H9 (cell line): ENCODE measurements at regions not wholly inside any gene's neighbourhood (a gene's known extent, or its start where the extent isn't known, plus 50 kb on each side); places are given as distances from the start of the nearest gene placed in this dataset.

Experiments used
- DNase-seq: peaks from one replicate; pipeline ENCODE4 v3.0.0-alpha.2; 2017
- H2AFZ ChIP-seq: one replicate; pipeline ENCODE4 v1.6.1; 2013; ENCODE audit warnings: mild to moderate bottlenecking, low read length, control low read depth, moderate library complexity
- H2AK5ac ChIP-seq: 2 replicates; pipeline ENCODE4 v1.6.1; 2013; ENCODE audit warnings: low read length, control low read depth, mixed read lengths; ENCODE audit not compliant: insufficient read length
- H2BK120ac ChIP-seq: one replicate; pipeline ENCODE4 v1.6.1; 2013; ENCODE audit warnings: low read depth, mild to moderate bottlenecking, low read length, control low read depth, inconsistent platforms; ENCODE audit not compliant: poor library complexity, severe bottlenecking
- H2BK12ac ChIP-seq: 2 replicates; pipeline ENCODE4 v1.6.1; 2013; ENCODE audit warnings: low read length, control low read depth, mixed read lengths, low read depth; ENCODE audit not compliant: insufficient read length
- H2BK15ac ChIP-seq: 2 replicates; pipeline ENCODE4 v1.6.1; 2013; ENCODE audit warnings: low read depth, low read length, control low read depth
- H2BK20ac ChIP-seq: one replicate; pipeline ENCODE4 v1.6.1; 2013; ENCODE audit warnings: low read depth, mild to moderate bottlenecking, low read length, control low read depth, inconsistent platforms; ENCODE audit not compliant: poor library complexity, severe bottlenecking
- H2BK5ac ChIP-seq: 2 replicates; pipeline ENCODE4 v1.6.1; 2013; ENCODE audit warnings: low read length, control low read depth, mixed read lengths; ENCODE audit not compliant: insufficient read length
- H3K14ac ChIP-seq: 2 replicates; pipeline ENCODE4 v1.6.1; 2013; ENCODE audit warnings: low read length, control low read depth; ENCODE audit not compliant: insufficient read depth
- H3K18ac ChIP-seq: 2 replicates; pipeline ENCODE4 v1.6.1; 2013; ENCODE audit warnings: low read depth, mild to moderate bottlenecking, mixed read lengths, low read length, control low read depth; ENCODE audit not compliant: insufficient read length
- H3K23ac ChIP-seq: 2 replicates; pipeline ENCODE4 v1.6.1; 2013; ENCODE audit warnings: low read length, control low read depth, mixed read lengths, low read depth; ENCODE audit not compliant: insufficient read length
- H3K23me2 ChIP-seq: 2 replicates; pipeline ENCODE4 v1.6.1; 2013; ENCODE audit warnings: low read depth, mild to moderate bottlenecking, mixed read lengths, low read length, control low read depth; ENCODE audit not compliant: insufficient read length, poor library complexity, severe bottlenecking
- H3K27ac ChIP-seq: 2 replicates; pipeline ENCODE4 v1.5.1; 2013; ENCODE audit warnings: low read length, control low read depth, mixed read lengths, low read depth; ENCODE audit not compliant: insufficient read length
- H3K27me3 ChIP-seq: 2 replicates; pipeline ENCODE4 v1.6.1; 2013; ENCODE audit warnings: low read length, control low read depth, inconsistent platforms; ENCODE audit not compliant: insufficient read depth
- H3K4ac ChIP-seq: 2 replicates; pipeline ENCODE4 v1.6.1; 2013; ENCODE audit warnings: low read depth, mild to moderate bottlenecking, control low read depth, inconsistent platforms, low read length, moderate library complexity
- H3K4me1 ChIP-seq: 2 replicates; pipeline ENCODE4 v1.6.1; 2013; ENCODE audit warnings: low read length, control low read depth, inconsistent platforms; ENCODE audit not compliant: insufficient read depth
- H3K4me2 ChIP-seq: 2 replicates; pipeline ENCODE4 v1.6.1; 2013; ENCODE audit warnings: low read length, control low read depth, mixed read lengths; ENCODE audit not compliant: insufficient read length, insufficient read depth
- H3K56ac ChIP-seq: 2 replicates; pipeline ENCODE4 v1.6.1; 2013; ENCODE audit warnings: low read depth, mild to moderate bottlenecking, mixed read lengths, low read length, control low read depth; ENCODE audit not compliant: insufficient read length
- H3K79me1 ChIP-seq: 2 replicates; pipeline ENCODE4 v1.6.1; 2013; ENCODE audit warnings: low read depth, mild to moderate bottlenecking, moderate library complexity, low read length, control low read depth, inconsistent platforms; ENCODE audit not compliant: insufficient read depth, poor library complexity, severe bottlenecking
- H3K79me2 ChIP-seq: 2 replicates; pipeline ENCODE4 v1.6.1; 2013; ENCODE audit warnings: low read length, control low read depth, inconsistent platforms; ENCODE audit not compliant: insufficient read depth
- H3K9ac ChIP-seq: 2 replicates; pipeline ENCODE4 v1.6.1; 2013; ENCODE audit warnings: low read length, control low read depth, mixed read lengths; ENCODE audit not compliant: insufficient read length; ENCODE audit errors: extremely low read depth
- H3K9me3 ChIP-seq: one replicate; pipeline ENCODE4 v1.6.1; 2013; ENCODE audit warnings: low read depth, low read length, inconsistent platforms; ENCODE audit not compliant: control insufficient read depth
- H3T11ph ChIP-seq: one replicate; pipeline ENCODE4 v1.6.1; 2013; ENCODE audit warnings: mild to moderate bottlenecking, low read length, control low read depth, inconsistent platforms
- H4K20me1 ChIP-seq: one replicate; pipeline ENCODE4 v1.6.1; 2013; ENCODE audit not compliant: control insufficient read depth, insufficient read length, insufficient read depth
- H4K5ac ChIP-seq: 2 replicates; pipeline ENCODE4 v1.6.1; 2013; ENCODE audit warnings: low read depth, mild to moderate bottlenecking, mixed read lengths, low read length, control low read depth; ENCODE audit not compliant: insufficient read length
- H4K8ac ChIP-seq: replicated peaks from 2 replicates; pipeline ENCODE4 v1.6.1; 2013; ENCODE audit warnings: low read length, control low read depth, mixed read lengths, low read depth; ENCODE audit not compliant: insufficient read length
- H4K91ac ChIP-seq: 2 replicates; pipeline ENCODE4 v1.6.1; 2013; ENCODE audit warnings: low read depth, mild to moderate bottlenecking, moderate library complexity, mixed read lengths, low read length, control low read depth; ENCODE audit not compliant: insufficient read length
- H3K27ac Mint-ChIP-seq, 3 experiments: 2 replicates in 2 of 3; 3 replicates in 1 of 3; pipeline ENCODE4 v1.8.0; 2020 to 2021; ENCODE audit warnings: mixed read lengths in 3 of 3, mild to moderate bottlenecking in 1 of 3, moderate library complexity in 1 of 3
- H3K27me3 Mint-ChIP-seq: 2 replicates; pipeline ENCODE4 v1.8.0; 2021; ENCODE audit warnings: low read depth, mild to moderate bottlenecking, moderate library complexity, mixed read lengths
- H3K36me3 Mint-ChIP-seq, 3 experiments: 2 replicates in 2 of 3; 3 replicates in 1 of 3; pipeline ENCODE4 v1.8.0; 2020 to 2021; ENCODE audit warnings: low read depth in 3 of 3, mixed read lengths in 3 of 3; ENCODE audit not compliant: insufficient read depth in 1 of 3
- H3K4me1 Mint-ChIP-seq, 2 experiments: 2 replicates each; pipeline ENCODE4 v1.8.0; 2020; ENCODE audit warnings: mixed read lengths in 2 of 2
- H3K4me3 Mint-ChIP-seq, 2 experiments: 2 replicates in 1 of 2; 3 replicates in 1 of 2; pipeline ENCODE4 v1.8.0; 2020 to 2021; ENCODE audit warnings: mild to moderate bottlenecking in 2 of 2, mixed read lengths in 2 of 2, moderate library complexity in 1 of 2
- H3K9me3 Mint-ChIP-seq, 2 experiments: 2 replicates in 1 of 2; 3 replicates in 1 of 2; pipeline ENCODE4 v1.8.0; 2020; ENCODE audit warnings: mild to moderate bottlenecking in 2 of 2, mixed read lengths in 2 of 2, moderate library complexity in 1 of 2
- CTCF ChIP-seq: fragments of 200-600 bp; sonication (generic); conservative IDR thresholded peaks from 3 replicates; pipeline ENCODE4 v1.8.0; 2021; ENCODE audit warnings: antibody characterized with exemption, mild to moderate bottlenecking
- WGBS: extraction: QIAGEN DNeasy Blood & Tissue Kit; methylation state at CpG from one replicate; pipeline ENCODE4 v1.1.7; 2013; ENCODE audit warnings: missing lambda C conversion rate, low lambda C conversion rate, mixed read lengths; ENCODE audit not compliant: insufficient read length; ENCODE audit errors: extremely low coverage; 5-methylcytosine and 5-hydroxymethylcytosine counted together

GRCh38 chr13:40337651-40338050 lies 328.8 kb downstream of the FOXO1 start:
- Histone ChIP-seq H2BK20ac (no peak overlapping the region), H3K27me3 (no peaks in the 10 kb centered on the region), H3K14ac (no peak overlapping the region), H4K5ac (no peak overlapping the region), H3K4me2 (no peak overlapping the region), H2BK120ac (no peak overlapping the region), H3K23me2 (no peaks in the 10 kb centered on the region), H2AK5ac (no peak overlapping the region), H4K20me1 (no peaks in the 10 kb centered on the region), H3K79me1 (no peaks in the 10 kb centered on the region), H3K56ac (no peak overlapping the region), H4K91ac (no peak overlapping the region), H2BK15ac (no peak overlapping the region), H3T11ph (no peak overlapping the region), H3K27ac (no peak overlapping the region), H3K9me3 (no peaks in the 10 kb centered on the region), H3K18ac (no peak overlapping the region), H3K4me1 (peaks cover 9% of the 10 kb centered on the region), H2AFZ (no peak overlapping the region), H2BK5ac (no peak overlapping the region), H3K23ac (no peak overlapping the region), H3K4ac (no peak overlapping the region), H4K8ac (no peak overlapping the region), H2BK12ac (no peak overlapping the region), H3K79me2 (no peaks in the 10 kb centered on the region), H3K9ac (no peak overlapping the region)
- no CpG with 5 or more reads among the region's 6 CpGs for WGBS
- Mint-ChIP-seq H3K4me1 (peaks cover 48% of the 10 kb centered on the region in 2 experiments), H3K4me3 (no peak overlapping the region), H3K36me3 (peaks cover 0 to 8% (median 2%) of the 10 kb centered on the region in 3 experiments; a peak in 4 of 7 replicates), H3K27me3 (peaks cover 9% of the 10 kb centered on the region), H3K27ac (no peak overlapping the region), H3K9me3 (peaks cover 4 to 6% of the 10 kb centered on the region in 2 experiments; a peak in 4 of 5 replicates)
- TF ChIP-seq CTCF: no peak
- DNase-seq: no peak
